ENCODE measurements at regions not wholly inside any gene's neighbourhood (a gene's known extent, or its start where the extent isn't known, plus 50 kb on each side); places are given as distances from the start of the nearest gene placed in this dataset.

- DNase-seq (ENCODE audit: low spot score): no peak
Measured at GRCh38 chr5:145708169-145708568, 127.0 kb downstream of the PRELID2 start.

GRCh38 chr5:145704724-145705123 is 130.4 kb downstream of the PRELID2 start:
- DNase-seq (ENCODE audit: low spot score): no peak

DNA sequence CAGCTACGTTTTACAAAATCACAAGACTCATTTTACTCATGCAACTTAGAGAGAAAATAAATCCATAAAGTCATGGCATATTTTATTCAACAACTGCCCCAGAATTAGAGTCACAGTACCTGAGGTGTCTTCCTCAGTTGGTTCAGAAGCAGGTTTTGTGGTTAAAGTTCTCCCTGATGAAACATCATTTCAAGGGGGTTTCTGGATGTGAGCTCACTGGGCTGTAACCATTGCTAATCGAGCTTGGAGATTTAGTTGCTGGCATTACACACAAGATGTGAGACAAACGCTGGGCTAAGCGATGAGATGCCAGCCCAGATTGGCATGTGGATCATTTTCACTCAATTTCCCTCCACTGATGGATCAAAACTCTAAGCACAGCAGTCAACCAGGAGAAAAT is 131.3 kb downstream of the PRELID2 start:
- no peak for DNase-seq (ENCODE audit: low spot score)

GRCh38 chr5:145701404-145701803 is 133.7 kb downstream of the PRELID2 start:
- no peak for DNase-seq (ENCODE audit: low spot score)

GRCh38 chr5:145699846-145700245 is 135.3 kb downstream of the PRELID2 start:
- DNase-seq (ENCODE audit: low spot score): no peak

GRCh38 chr5:145697251-145697990 is 137.7 kb downstream of the PRELID2 start:
- DNase-seq (ENCODE audit: low spot score): peak; percentile 11

DNA sequence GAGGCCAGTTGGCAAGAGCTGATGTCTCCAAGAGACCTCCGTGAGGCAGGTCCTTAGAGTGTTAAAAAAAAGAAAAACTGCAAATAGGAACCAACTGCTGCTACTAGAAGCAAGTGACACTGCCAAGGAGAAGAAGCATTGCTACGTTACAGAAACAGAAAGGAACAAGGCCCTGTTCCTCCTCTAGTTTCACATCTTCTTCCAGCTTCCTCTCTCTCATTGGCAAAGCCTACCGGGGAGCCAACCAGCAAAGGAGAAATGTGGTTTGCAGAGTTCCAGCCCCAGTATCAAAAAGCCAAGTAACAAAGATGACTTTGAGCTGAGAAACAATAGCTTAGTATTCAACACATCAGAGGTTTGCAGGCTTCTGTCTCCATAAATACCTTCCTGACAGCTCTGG is 145.9 kb downstream of the PRELID2 start:
- DNase-seq (ENCODE audit: low spot score): no peak

DNA sequence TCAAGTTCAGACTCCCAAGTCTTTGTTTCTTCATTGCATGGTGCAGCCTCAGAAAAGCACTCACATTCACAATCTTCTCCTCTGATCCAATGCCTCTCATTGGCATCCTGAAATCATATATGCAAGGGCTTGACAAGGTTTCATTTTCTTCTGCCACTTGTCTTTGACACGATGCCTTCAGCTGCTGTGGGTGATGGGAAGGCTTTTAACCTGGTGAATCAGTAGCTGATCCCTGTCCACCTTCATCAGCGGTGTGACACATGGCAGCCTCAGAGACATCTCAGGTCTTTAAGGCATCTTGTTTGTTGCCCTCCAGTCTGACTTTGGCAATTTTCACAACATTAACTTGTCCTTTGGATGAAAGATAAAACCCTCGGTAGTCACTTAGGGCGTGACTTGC is 147.2 kb downstream of the PRELID2 start:
- no peak for DNase-seq (ENCODE audit: low spot score)

GRCh38 chr5:145685417-145685816 is 149.7 kb downstream of the PRELID2 start:
- DNase-seq (ENCODE audit: low spot score): no peak

DNA sequence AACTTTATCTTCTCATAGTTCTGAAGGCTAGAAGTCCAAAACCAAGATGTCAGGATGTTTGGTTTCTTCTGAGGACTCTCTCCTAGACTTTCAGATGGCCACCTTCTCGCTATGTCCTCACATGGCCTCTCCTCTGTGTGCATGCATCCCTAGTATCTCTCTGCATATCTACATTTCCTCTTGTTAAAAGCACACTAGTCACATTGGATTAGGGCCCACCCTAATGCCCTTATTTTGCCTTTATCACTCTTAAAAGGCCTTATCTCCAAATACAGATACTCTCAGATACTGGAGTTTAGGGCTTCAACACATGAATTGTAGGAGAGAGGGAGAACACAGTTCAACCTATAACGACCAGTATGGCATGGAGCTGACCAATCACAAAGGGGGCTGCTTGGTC is 151.7 kb downstream of the PRELID2 start:
- DNase-seq (ENCODE audit: low spot score): no peak

GRCh38 chr5:145682197-145682899 is 152.8 kb downstream of the PRELID2 start:
- no peak for DNase-seq (ENCODE audit: low spot score)

GRCh38 chr5:145681686-145682085 is 153.5 kb downstream of the PRELID2 start:
- DNase-seq (ENCODE audit: low spot score): peak; percentile 50

GRCh38 chr5:145681216-145681615 is 153.9 kb downstream of the PRELID2 start:
- no peak for DNase-seq (ENCODE audit: low spot score)

DNA sequence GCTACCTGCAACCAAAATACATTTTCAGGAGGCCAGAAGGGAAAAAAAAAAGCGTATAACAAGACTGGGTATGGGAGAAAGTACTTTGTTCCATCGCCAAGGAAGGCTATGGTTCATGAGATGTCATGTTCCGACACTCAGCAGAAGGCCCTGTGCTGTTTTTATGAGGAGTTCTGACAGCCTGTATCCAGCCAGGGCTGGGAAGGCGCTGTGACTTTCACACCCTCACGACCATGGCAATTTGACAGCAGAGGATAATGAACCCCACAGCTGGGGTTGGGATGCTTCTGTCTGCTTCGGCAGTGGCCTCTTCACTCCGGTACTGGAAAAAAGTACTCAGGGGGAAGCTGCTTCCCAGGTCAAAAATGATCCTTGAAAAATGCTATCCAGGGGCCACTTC is 154.4 kb downstream of the PRELID2 start:
- DNase-seq (ENCODE audit: low spot score): no peak

- peak; percentile 26 for DNase-seq (ENCODE audit: low spot score)
Measured at GRCh38 chr5:145680169-145680568, 155.0 kb downstream of the PRELID2 start.

GRCh38 chr5:145678255-145678654 is 156.9 kb downstream of the PRELID2 start:
- DNase-seq (ENCODE audit: low spot score): no peak

- no peak for DNase-seq (ENCODE audit: low spot score)
Measured at GRCh38 chr5:145673786-145674185, 161.4 kb downstream of the PRELID2 start.

- no peak for DNase-seq (ENCODE audit: low spot score)
Measured at GRCh38 chr5:145668714-145669113, 166.4 kb downstream of the PRELID2 start.

DNA sequence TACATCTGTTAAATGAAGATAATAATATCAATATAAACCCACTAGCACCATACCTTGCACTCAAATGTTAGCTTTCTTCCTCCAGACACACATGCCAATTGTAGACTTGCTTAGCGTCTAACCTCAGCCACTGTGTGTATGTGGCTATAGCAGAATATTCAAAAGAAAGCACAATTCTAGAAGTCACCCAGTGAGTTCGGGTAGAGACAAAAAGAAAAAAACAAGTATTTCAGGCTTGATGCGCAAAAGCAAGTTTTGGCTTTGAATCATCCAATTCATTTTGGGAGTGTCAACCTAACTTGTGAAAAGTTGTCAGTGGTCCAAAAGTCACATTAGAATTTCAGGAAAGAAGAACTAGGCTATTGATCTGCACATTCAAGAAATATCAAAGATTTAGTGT is 167.4 kb downstream of the PRELID2 start:
- DNase-seq (ENCODE audit: low spot score): no peak

- DNase-seq (ENCODE audit: low spot score): no peak
Measured at GRCh38 chr5:145666591-145666990, 168.6 kb downstream of the PRELID2 start.

DNA sequence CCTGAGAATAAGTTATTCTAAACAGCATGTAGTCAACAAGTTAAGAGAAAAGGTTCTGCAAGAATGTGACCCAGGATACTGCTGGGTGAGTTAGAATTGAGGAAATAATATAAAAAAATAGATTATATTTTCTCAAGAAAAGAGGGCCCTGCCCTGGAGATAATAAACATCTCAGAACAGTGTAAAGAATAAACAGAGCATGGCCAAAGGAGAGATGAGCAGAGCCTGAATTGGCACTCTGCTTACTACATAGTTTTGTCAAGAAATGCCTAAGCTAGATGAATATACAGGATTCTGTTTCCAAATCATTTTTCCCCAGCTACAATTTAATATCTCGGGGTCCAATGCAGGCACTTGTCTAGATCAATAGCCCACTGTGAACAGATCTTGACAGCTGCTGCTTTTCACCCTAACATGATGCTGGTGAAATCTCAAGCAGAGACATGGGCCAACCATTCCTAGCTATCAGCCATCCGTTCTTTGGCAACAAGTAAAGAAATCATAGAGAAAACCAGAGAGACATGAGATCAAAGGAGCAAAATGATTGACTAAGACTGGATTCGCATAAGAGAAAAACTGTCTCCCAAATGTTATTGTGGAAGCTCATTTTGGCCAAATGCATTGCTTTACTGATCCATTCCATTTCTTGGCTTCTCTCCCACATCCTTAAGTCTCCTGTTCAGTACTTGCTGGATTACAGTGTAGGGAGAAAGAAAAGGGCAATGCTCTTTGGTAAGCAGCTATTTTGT is 173.2 kb downstream of the PRELID2 start:
- no peak for DNase-seq (ENCODE audit: low spot score)

- DNase-seq (ENCODE audit: low spot score): no peak
Measured at GRCh38 chr5:145660897-145661640, 174.1 kb downstream of the PRELID2 start.

All from HuH-7 (cell line).